B cell (primary cell): ENCODE measurements at regions not wholly inside any gene's neighbourhood (a gene's known extent, or its start where the extent isn't known, plus 50 kb on each side); places are given as distances from the start of the nearest gene placed in this dataset.

Experiments used
- EZH2 ChIP-seq: IDR thresholded peaks from 2 replicates; pipeline ENCODE4 v1.6.1; 2012; ENCODE audit warnings: borderline replicate concordance, low read depth, mild to moderate bottlenecking, moderate library complexity, low read length; ENCODE audit not compliant: insufficient read depth, poor library complexity, severe bottlenecking
- TF ChIP-seq, protein P1 (sequence below): fragments of 200-600 bp; IDR thresholded peaks from one replicate; pipeline ENCODE4 v1.8.0; 2022; ENCODE audit warnings: antibody characterized with exemption, mild to moderate bottlenecking

DNA sequence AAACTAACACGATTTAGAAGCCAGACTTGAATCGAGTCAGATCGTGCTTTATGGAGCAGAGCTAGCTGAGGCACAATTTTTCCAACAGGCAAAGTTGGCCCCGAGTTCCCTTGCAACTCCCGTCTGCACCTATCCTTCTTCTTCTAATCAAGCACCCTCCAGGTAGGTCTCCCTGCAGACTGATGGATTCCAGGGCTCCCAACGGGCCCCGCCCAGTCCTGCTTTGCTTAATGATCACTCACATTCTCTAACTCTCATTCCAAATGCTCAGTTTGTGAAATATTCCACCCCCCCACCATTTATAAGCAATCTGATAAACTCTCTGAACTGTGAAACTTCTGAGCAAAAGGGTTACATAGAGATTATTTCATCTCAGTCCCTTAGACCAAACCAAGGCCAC, 119.6 kb downstream of the SLC30A10 start:
- TF ChIP-seq, protein P1, sequence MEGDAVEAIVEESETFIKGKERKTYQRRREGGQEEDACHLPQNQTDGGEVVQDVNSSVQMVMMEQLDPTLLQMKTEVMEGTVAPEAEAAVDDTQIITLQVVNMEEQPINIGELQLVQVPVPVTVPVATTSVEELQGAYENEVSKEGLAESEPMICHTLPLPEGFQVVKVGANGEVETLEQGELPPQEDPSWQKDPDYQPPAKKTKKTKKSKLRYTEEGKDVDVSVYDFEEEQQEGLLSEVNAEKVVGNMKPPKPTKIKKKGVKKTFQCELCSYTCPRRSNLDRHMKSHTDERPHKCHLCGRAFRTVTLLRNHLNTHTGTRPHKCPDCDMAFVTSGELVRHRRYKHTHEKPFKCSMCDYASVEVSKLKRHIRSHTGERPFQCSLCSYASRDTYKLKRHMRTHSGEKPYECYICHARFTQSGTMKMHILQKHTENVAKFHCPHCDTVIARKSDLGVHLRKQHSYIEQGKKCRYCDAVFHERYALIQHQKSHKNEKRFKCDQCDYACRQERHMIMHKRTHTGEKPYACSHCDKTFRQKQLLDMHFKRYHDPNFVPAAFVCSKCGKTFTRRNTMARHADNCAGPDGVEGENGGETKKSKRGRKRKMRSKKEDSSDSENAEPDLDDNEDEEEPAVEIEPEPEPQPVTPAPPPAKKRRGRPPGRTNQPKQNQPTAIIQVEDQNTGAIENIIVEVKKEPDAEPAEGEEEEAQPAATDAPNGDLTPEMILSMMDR, result no peak
- no peak for TF ChIP-seq EZH2
